HAP-1 (cell line): ENCODE measurements at regions not wholly inside any gene's neighbourhood (a gene's known extent, or its start where the extent isn't known, plus 50 kb on each side); places are given as distances from the start of the nearest gene placed in this dataset.
"Not testable (repeated sequence)": the region's sequence is repeated elsewhere in the genome, so short reads cannot be mapped to it uniquely, and the experiment has no call there.

Experiments used
- DNase-seq, 2 experiments: peaks; one replicate each; pipeline ENCODE4 v3.0.0-alpha.2; 2016 to 2020; ENCODE audit warnings: low spot score in 2 of 2
- H3K27me3 ChIP-seq: fragments of 250-450 bp; sonication (Bioruptor Pico); 2 replicates; pipeline ENCODE4 v1.5.1; 2020; ENCODE audit warnings: low read depth, mild to moderate bottlenecking, moderate library complexity
- H3K36me3 ChIP-seq: fragments of 250-450 bp; sonication (Bioruptor Pico); replicated peaks from 2 replicates; pipeline ENCODE4 v1.5.1; 2020; ENCODE audit warnings: mild to moderate bottlenecking
- H3K4me1 ChIP-seq: fragments of 250-450 bp; sonication (Bioruptor Pico); 2 replicates; pipeline ENCODE4 v1.5.1; 2020; ENCODE audit warnings: mild to moderate bottlenecking
- H3K4me3 ChIP-seq: fragments of 250-450 bp; sonication (Bioruptor Pico); 2 replicates; pipeline ENCODE4 v1.5.1; 2020; ENCODE audit warnings: mild to moderate bottlenecking, moderate library complexity
- H3K9me3 ChIP-seq: fragments of 250-450 bp; sonication (Bioruptor Pico); 2 replicates; pipeline ENCODE4 v1.5.1; 2020; ENCODE audit warnings: mild to moderate bottlenecking, moderate library complexity
- in situ Hi-C: fragments of 300-500 bp; cut with MboI; formaldehyde crosslinking; loops from 3 replicates; pipeline ENCODE4 v1.14.3; 2020; ENCODE audit warnings: low sequenced_read_pairs, inconsistent platforms, mixed read lengths

- Histone ChIP-seq H3K36me3 (no peaks in the 10 kb centered on the region), H3K9me3 (no peaks in the 10 kb centered on the region), H3K27me3 (no peaks in the 10 kb centered on the region), H3K4me3 (no peak overlapping the region), H3K4me1 (no peaks in the 10 kb centered on the region)
- no peak for DNase-seq
- in situ Hi-C loops: no loop called here
Measured at GRCh38 chr4:34972189-34972588, 1272.1 kb downstream of the ARAP2 start.

DNA sequence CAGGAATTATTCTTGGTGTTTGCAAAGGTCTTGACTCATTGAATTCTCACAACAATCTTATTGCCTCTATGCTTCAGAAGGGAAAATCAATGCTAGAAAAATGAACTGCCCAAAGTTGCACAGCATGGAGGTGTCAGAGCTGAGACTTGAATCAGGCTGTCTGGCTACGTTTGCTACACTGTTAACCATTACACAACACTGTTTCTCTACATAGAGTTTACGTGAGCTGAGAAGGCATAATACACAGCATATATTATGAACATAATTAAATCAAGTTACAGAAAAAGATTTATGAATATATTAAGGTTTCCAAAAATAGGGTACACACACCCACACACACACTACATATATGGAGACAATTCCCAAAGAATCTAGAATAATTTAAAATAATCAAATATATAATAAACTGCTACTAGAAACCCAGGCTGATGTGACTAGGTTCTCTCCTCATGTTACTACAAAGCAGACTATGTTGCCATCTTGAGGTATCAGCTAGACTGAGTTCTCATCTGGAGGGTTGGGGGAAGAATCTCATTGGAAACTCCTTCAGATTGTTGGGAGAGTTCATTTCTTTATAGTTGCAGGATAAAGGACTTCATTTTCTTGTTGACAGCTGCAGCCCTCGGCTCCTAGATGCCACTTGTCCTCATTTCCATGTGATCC lies 1270.5 kb downstream of the ARAP2 start:
- DNase-seq: no peak
- Histone ChIP-seq H3K9me3 (no peaks in the 10 kb centered on the region), H3K4me1 (no peaks in the 10 kb centered on the region), H3K36me3 (no peaks in the 10 kb centered on the region), H3K4me3 (no peak overlapping the region), H3K27me3 (no peaks in the 10 kb centered on the region)
- in situ Hi-C loops: no loop called here

GRCh38 chr4:34974313-34974680 lies 1270.0 kb downstream of the ARAP2 start:
- Histone ChIP-seq H3K4me3 (no peak overlapping the region), H3K4me1 (no peaks in the 10 kb centered on the region), H3K36me3 (no peaks in the 10 kb centered on the region), H3K27me3 (no peaks in the 10 kb centered on the region), H3K9me3 (no peaks in the 10 kb centered on the region)
- in situ Hi-C loops: no loop called here
- DNase-seq: no peak

DNA sequence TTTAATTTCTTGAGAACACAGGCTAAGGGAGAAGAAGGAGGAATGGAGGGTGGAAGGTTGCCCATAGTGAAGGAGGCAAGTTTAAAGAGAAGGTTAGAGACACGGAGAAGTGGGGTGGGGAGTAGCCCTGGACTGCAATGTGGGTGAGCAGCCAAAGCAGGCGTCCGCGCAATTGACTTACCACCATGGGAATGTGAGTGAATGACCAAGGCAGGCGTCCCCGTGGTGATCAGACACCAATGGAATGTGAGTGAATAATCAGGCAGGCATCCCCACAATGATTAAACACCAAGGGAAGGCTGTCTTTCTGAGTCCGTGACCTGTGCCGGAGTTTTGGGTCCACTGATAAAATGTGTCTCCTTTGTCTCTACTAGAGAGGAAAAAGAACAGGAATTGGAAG lies 1223.1 kb downstream of the ARAP2 start:
- in situ Hi-C loops, H3K36me3 ChIP-seq, H3K4me1 ChIP-seq, H3K9me3 ChIP-seq, H3K4me3 ChIP-seq, H3K27me3 ChIP-seq, DNase-seq: not testable (repeated sequence)

DNA sequence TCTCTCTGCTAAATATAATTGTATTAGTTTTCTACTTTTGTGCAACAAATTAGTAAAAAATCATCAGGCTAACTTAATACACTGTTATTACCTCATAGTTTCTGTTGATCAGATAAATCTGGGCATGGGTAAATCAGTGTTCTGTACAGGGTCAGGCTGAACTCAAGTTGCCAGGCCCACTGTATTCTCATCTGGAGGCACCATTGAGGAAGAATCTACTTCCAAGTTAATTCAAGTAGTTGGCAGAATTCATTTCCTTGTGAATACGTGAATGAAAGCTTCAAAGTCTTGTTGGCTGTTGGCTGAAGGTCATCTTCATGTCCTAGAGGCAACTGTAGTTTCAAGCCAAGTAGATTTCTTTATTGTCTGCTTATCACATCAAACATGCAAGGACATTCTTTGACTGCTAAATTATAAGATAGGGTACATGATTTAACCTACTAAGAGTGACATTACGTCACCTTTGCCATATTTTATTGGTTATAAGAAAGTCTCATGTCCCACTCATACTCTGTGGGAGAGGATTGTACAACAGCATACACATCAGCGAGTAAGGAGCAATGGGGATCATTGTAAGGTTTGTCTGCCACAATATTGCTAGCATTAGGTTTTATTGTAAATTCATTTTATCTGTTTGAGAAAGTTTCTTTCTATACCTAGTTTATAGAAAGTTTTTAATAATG lies 1219.0 kb downstream of the ARAP2 start:
- no peaks in the 10 kb centered on the region for H3K27me3 ChIP-seq
- H3K4me1 ChIP-seq: no peaks in the 10 kb centered on the region
- no peaks in the 10 kb centered on the region for H3K36me3 ChIP-seq
- no peak for DNase-seq
- no peaks in the 10 kb centered on the region for H3K9me3 ChIP-seq
- H3K4me3 ChIP-seq: no peak overlapping the region
- in situ Hi-C loops: no loop called here

DNA sequence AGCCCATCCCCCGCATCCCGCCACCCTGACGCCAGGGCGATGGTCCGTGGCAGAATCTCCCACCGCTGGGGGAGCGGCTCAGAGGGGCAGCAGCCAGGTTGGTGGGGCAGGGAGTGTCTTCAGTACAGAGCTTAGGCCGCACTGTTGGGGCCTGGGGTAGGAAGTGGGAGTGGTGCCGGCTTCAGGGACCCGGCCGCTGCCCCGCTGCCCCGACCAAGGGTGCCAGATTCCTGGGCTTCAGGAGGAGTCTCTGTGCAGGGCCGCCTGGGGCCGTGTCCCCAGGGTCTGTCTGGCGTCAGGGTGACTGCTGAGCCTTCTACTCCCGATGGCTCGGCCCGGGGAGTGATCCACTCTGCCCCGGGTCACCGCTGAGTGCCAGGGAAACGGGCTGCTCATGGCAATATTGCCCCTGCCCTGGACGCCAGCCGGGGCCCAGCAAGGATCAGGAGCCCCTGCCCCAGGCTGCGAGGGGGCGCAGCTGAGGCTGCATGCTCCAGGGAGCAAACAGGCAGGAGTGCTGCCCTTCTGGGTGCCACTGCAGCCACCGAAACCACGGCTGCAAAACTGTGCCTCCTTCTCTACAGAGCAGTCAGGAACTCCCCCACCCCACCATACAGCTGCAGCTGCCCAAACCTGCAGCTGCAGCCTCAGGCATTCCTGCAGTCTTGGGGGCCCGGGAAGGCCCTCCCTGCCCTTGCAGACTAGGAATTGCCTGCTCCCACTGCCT lies 1206.1 kb downstream of the ARAP2 start:
- no peaks in the 10 kb centered on the region for H3K9me3 ChIP-seq
- no peak overlapping the region for H3K4me3 ChIP-seq
- no peaks in the 10 kb centered on the region for H3K27me3 ChIP-seq
- in situ Hi-C loops: no loop called here
- H3K4me1 ChIP-seq: no peaks in the 10 kb centered on the region
- DNase-seq: no peak
- no peaks in the 10 kb centered on the region for H3K36me3 ChIP-seq

DNA sequence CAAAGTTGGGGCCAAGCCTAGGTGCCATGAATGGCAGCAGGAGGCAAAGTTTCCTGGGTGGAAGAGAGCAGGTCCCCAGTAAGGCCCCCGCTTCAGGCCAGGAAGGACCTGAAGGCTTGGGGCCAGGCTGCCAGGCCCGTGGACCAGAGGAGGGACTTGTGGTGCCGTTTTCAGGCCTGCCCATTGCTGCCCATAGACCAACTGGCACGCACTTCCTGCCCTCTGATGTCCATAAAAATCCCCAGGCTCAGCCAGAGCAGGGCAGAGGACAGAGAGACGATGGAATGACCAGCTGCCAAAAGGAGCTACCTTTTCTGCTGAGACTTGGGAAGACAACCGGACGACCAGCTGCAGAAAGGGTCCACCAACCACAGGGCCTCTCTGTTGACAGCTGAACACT lies 1205.5 kb downstream of the ARAP2 start:
- DNase-seq: no peak
- no peaks in the 10 kb centered on the region for H3K27me3 ChIP-seq
- no peak overlapping the region for H3K4me3 ChIP-seq
- no peaks in the 10 kb centered on the region for H3K36me3 ChIP-seq
- H3K4me1 ChIP-seq: no peaks in the 10 kb centered on the region
- in situ Hi-C loops: no loop called here
- H3K9me3 ChIP-seq: no peaks in the 10 kb centered on the region

DNA sequence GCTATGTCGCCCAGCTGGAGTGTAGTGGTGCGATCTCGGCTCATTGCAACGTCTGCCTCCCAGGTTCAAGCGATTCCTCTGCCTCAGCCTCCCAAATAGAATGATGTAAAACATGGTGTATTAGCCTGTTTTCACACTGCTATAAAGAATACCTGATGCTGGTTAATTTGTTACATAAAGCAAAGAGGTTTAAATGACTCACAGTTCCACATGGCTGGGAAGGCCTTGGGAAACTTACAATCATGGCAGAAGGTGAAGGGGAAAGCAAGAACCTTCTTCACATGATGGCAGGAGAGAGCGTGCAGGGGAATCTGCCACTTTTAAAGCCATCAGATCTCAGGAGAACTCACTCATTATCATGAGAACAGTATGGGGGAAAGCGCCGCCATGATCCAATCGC lies 1191.8 kb downstream of the ARAP2 start:
- H3K4me1 ChIP-seq: no peaks in the 10 kb centered on the region
- H3K27me3 ChIP-seq: no peaks in the 10 kb centered on the region
- no peaks in the 10 kb centered on the region for H3K9me3 ChIP-seq
- DNase-seq: no peak
- in situ Hi-C loops: no loop called here
- no peaks in the 10 kb centered on the region for H3K36me3 ChIP-seq
- no peak overlapping the region for H3K4me3 ChIP-seq

DNA sequence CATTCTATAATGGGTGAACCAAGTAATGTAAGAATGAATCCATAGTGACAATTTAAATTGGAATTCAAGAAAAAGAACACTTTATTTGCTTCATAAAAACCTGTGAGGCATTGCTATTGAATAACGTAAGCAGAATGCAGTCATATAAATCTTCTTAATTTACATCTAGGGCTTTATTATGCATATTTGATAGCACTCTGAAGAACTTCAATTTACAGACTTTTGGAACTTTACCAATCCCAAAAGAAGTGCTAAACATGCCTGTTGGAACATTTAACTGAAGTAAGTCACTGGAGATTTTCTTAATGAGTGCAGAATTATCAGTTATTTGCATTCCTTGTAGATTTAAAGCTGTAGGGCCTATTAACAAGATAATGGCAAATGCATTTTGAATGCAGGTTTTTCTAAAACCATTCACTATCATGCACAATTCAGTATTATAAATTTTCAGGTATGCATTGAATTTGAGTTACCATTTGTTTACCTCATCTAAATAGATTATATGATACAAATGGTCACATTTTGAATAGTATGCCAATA lies 1181.2 kb downstream of the ARAP2 start:
- DNase-seq: peak in 1 of 2 experiments; percentile 98
- Histone ChIP-seq H3K36me3 (no peaks in the 10 kb centered on the region), H3K4me1 (peaks cover 21% of the 10 kb centered on the region), H3K4me3 (no peak overlapping the region), H3K27me3 (no peaks in the 10 kb centered on the region), H3K9me3 (peaks cover 4% of the 10 kb centered on the region)
- in situ Hi-C loops: no loop called here

DNA sequence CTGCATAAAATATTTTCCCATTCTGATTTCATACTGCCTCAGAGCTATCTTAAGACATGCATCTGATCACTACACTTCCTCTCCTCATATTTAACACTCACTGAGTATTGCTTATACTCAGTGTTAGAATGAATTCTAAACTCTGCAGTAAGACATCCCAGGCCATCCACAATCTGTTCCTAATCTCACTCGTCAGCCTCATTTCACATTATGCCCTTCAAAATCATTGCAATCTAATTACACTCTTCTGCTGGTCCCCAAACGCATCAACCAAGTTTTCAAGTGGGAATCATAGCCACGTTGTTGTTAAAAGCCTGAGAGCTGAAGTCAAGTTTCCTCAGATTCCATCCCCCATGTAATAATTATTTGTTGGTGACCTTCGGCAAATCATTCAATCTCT lies 1177.9 kb downstream of the ARAP2 start:
- H3K4me1 ChIP-seq: peaks cover 21% of the 10 kb centered on the region
- no peaks in the 10 kb centered on the region for H3K9me3 ChIP-seq
- H3K27me3 ChIP-seq: no peaks in the 10 kb centered on the region
- in situ Hi-C loops: no loop called here
- no peaks in the 10 kb centered on the region for H3K36me3 ChIP-seq
- no peak overlapping the region for H3K4me3 ChIP-seq
- DNase-seq: no peak

GRCh38 chr4:35080799-35081198 lies 1163.5 kb downstream of the ARAP2 start:
- no peaks in the 10 kb centered on the region for H3K4me1 ChIP-seq
- no peaks in the 10 kb centered on the region for H3K36me3 ChIP-seq
- no peak for DNase-seq
- no peak overlapping the region for H3K4me3 ChIP-seq
- H3K27me3 ChIP-seq: no peaks in the 10 kb centered on the region
- H3K9me3 ChIP-seq: no peaks in the 10 kb centered on the region
- in situ Hi-C loops: no loop called here

DNA sequence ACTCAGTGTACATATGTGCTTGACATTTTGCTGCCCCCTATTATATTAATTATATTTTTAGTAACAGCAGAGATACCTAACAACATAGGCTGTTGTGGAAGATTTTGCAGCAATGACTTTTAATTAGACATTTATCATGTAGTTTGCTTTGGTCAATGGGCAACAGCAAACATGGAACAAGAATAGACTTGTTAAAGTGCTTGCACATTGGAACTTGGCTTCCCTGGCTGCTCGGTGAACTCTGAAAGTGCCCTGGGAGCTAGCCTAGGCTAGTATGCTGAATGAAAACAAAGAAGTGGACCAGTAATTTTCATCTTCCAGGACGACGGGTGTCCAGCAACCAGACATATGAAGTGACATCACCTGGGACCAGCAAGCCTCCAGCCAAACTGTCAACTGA lies 1157.1 kb downstream of the ARAP2 start:
- no peaks in the 10 kb centered on the region for H3K27me3 ChIP-seq
- H3K9me3 ChIP-seq: no peaks in the 10 kb centered on the region
- H3K4me1 ChIP-seq: no peaks in the 10 kb centered on the region
- H3K4me3 ChIP-seq: no peak overlapping the region
- in situ Hi-C loops: no loop called here
- H3K36me3 ChIP-seq: no peaks in the 10 kb centered on the region
- DNase-seq: no peak

GRCh38 chr4:35100932-35101331 lies 1143.4 kb downstream of the ARAP2 start:
- Histone ChIP-seq H3K27me3 (no peaks in the 10 kb centered on the region), H3K4me1 (no peaks in the 10 kb centered on the region), H3K9me3 (0 out of 2 replicates have a peak, but pooled peaks cover 3% of the 10 kb centered on the region), H3K4me3 (no peak overlapping the region), H3K36me3 (no peaks in the 10 kb centered on the region)
- in situ Hi-C loops: no loop called here
- no peak for DNase-seq

GRCh38 chr4:35102066-35102465 lies 1142.2 kb downstream of the ARAP2 start:
- Histone ChIP-seq H3K4me1 (no peaks in the 10 kb centered on the region), H3K27me3 (no peaks in the 10 kb centered on the region), H3K9me3 (no peaks in the 10 kb centered on the region), H3K36me3 (no peaks in the 10 kb centered on the region), H3K4me3 (no peak overlapping the region)
- no peak for DNase-seq
- in situ Hi-C loops: no loop called here
